CD8-positive, alpha-beta memory T cell (primary cell): ENCODE measurements at regions not wholly inside any gene's neighbourhood (a gene's known extent, or its start where the extent isn't known, plus 50 kb on each side); places are given as distances from the start of the nearest gene placed in this dataset.
"Not testable (repeated sequence)": the region's sequence is repeated elsewhere in the genome, so short reads cannot be mapped to it uniquely, and the experiment has no call there.

Experiments
- CTCF ChIA-PET: fragments of 350-600 bp; sonication (Branson Sonifier 250); formaldehyde crosslinking; loops from one replicate; lab custom pipeline; 2021; ENCODE audit warnings: antibody characterized with exemption; lab: Charles Lee
- POLR2A ChIA-PET: fragments of 350-600 bp; sonication (Branson Sonifier 250); formaldehyde crosslinking; loops from one replicate; lab custom pipeline; 2021; ENCODE audit warnings: antibody characterized with exemption; lab: Charles Lee
- DNase-seq, 5 donors: peaks; one replicate each; pipeline versions ENCODE4 v3.0.0 to v3.0.0-alpha.2; 2020 to 2022; ENCODE audit warnings: mixed read lengths in 1 of 5
- H3K27ac ChIP-seq: one replicate; pipeline ENCODE4 v1.7.0; 2013; ENCODE audit warnings: low read depth, mild to moderate bottlenecking, low read length, moderate library complexity
- H3K27me3 ChIP-seq: 2 replicates; pipeline ENCODE4 v1.7.0; 2013; ENCODE audit warnings: low read length, mild to moderate bottlenecking; ENCODE audit not compliant: insufficient read depth, poor library complexity, severe bottlenecking
- H3K36me3 ChIP-seq: 2 replicates; pipeline ENCODE4 v1.7.0; 2013; ENCODE audit warnings: mild to moderate bottlenecking, low read length, moderate library complexity; ENCODE audit not compliant: insufficient read depth
- H3K4me1 ChIP-seq: 2 replicates; pipeline ENCODE4 v1.7.0; 2013; ENCODE audit warnings: mild to moderate bottlenecking, low read length, moderate library complexity; ENCODE audit not compliant: insufficient read depth
- H3K4me3 ChIP-seq: 2 replicates; pipeline ENCODE4 v1.7.0; 2013; ENCODE audit warnings: mild to moderate bottlenecking, low read length
- H3K9me3 ChIP-seq: 2 replicates; pipeline ENCODE4 v1.7.0; 2013; ENCODE audit warnings: mild to moderate bottlenecking, low read length
- H3K27ac Mint-ChIP-seq, 8 donors: one replicate each; pipeline ENCODE4 v1.8.0; 2020 to 2021; ENCODE audit warnings: mixed read lengths in 8 of 8, mild to moderate bottlenecking in 6 of 8, inconsistent platforms in 3 of 8, moderate library complexity in 3 of 8
- H3K27me3 Mint-ChIP-seq, 2 donors: one replicate each; pipeline ENCODE4 v1.8.0; 2020 to 2021; ENCODE audit warnings: mixed read lengths in 2 of 2, mild to moderate bottlenecking in 1 of 2, moderate library complexity in 1 of 2
- H3K36me3 Mint-ChIP-seq, 3 donors: one replicate each; pipeline ENCODE4 v1.8.0; 2020 to 2021; ENCODE audit warnings: mixed read lengths in 3 of 3, inconsistent platforms in 1 of 3, mild to moderate bottlenecking in 1 of 3
- H3K4me1 Mint-ChIP-seq, 3 donors: one replicate each; pipeline ENCODE4 v1.8.0; 2020 to 2021; ENCODE audit warnings: mixed read lengths in 3 of 3, inconsistent platforms in 1 of 3, mild to moderate bottlenecking in 1 of 3
- H3K4me3 Mint-ChIP-seq, 7 donors: one replicate each; pipeline ENCODE4 v1.8.0; 2020 to 2021; ENCODE audit warnings: mixed read lengths in 7 of 7, mild to moderate bottlenecking in 6 of 7, moderate library complexity in 4 of 7, inconsistent platforms in 2 of 7
- H3K9me3 Mint-ChIP-seq, 5 donors: one replicate each; pipeline ENCODE4 v1.8.0; 2020 to 2022; ENCODE audit warnings: mixed read lengths in 5 of 5, mild to moderate bottlenecking in 3 of 5, moderate library complexity in 2 of 5, inconsistent platforms in 1 of 5

DNA sequence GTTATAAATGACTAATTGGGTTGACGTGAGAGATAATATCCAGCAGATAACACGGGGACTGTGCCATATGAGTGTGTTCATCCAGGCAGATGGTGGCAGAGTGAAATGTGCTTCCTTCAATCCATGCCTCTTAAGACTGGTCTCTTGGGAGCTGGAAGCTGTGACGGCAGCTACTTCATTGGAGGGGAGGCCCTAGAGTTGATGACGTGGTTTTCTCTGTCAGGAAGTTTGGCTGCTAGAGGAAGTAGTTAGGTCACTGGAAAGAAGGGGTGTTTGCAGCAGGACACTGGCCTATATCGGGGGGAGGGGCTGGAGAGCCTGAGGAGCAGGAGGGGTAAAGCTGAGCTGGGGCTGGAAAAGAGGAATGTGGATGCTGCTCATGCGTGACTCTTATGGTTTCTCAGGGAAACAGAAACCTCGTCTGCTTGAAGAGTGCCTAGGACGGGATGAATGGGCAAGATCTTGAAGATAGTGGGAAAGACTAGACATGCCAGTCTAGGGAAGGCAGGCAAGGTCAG, 3051.6 kb downstream of the RPIA start:
- DNase-seq, CTCF ChIA-PET, H3K27ac ChIP-seq, H3K4me1 Mint-ChIP-seq, H3K27ac Mint-ChIP-seq, H3K4me3 ChIP-seq, H3K27me3 Mint-ChIP-seq, POLR2A ChIA-PET, H3K4me3 Mint-ChIP-seq, H3K27me3 ChIP-seq, H3K36me3 ChIP-seq, H3K4me1 ChIP-seq, H3K36me3 Mint-ChIP-seq, H3K9me3 ChIP-seq: not testable (repeated sequence)
- peaks cover 0 to 13% (median 7%) of the 10 kb centered on the region in 5 donors for H3K9me3 Mint-ChIP-seq

DNA sequence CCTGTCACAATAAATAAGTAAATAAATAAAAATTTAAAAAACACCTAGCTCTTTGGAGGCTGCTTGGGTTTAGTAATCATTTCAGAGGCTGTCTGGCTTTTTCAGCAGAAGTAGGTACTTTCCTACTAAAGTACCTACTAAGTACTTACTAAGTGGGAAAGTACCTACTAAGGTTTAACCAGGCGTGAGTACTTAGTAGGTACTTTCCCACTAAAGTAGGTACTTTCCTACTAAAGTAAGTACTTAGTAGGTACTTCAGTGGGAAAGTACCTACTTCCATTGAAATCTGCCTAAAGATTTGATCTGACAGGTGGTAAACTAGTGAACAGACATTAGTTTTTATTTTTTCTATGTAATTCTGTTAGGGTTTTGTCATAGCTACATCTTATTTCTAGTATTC, 3052.4 kb downstream of the RPIA start:
- peaks cover 5 to 17% (median 13%) of the 10 kb centered on the region in 5 donors for H3K9me3 Mint-ChIP-seq
- H3K36me3 ChIP-seq, H3K4me3 Mint-ChIP-seq, H3K27me3 ChIP-seq, H3K27me3 Mint-ChIP-seq, POLR2A ChIA-PET, DNase-seq, CTCF ChIA-PET, H3K27ac Mint-ChIP-seq, H3K4me1 ChIP-seq, H3K27ac ChIP-seq, H3K4me1 Mint-ChIP-seq, H3K36me3 Mint-ChIP-seq, H3K9me3 ChIP-seq, H3K4me3 ChIP-seq: not testable (repeated sequence)

DNA sequence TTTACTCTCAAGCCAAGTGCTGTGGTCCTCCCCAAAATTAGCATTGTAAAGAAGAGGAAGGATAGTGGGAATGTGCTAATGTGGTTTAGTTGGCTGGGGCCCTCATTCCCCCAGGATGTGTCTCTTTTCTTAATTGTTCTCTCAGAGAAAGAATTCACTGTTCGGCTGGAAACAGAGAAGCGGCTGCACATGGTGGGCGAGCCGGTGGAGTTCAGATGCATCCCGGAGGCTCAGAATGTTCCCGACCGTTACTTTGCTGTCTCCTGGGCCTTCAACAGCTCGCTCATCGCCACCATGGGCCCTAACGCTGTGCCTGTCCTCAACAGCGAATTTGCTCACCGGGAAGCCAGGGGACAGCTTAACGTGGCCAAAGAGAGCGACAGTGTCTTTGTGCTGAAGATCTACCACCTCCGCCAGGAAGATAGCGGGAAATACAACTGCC, 3053.2 kb downstream of the RPIA start:
- H3K27ac Mint-ChIP-seq, H3K27ac ChIP-seq, H3K36me3 ChIP-seq, H3K9me3 ChIP-seq, POLR2A ChIA-PET, H3K4me3 ChIP-seq, H3K27me3 ChIP-seq, H3K4me1 Mint-ChIP-seq, DNase-seq, CTCF ChIA-PET, H3K4me1 ChIP-seq, H3K4me3 Mint-ChIP-seq, H3K27me3 Mint-ChIP-seq, H3K36me3 Mint-ChIP-seq: not testable (repeated sequence)
- H3K9me3 Mint-ChIP-seq: peaks cover 5 to 22% (median 13%) of the 10 kb centered on the region in 5 donors

DNA sequence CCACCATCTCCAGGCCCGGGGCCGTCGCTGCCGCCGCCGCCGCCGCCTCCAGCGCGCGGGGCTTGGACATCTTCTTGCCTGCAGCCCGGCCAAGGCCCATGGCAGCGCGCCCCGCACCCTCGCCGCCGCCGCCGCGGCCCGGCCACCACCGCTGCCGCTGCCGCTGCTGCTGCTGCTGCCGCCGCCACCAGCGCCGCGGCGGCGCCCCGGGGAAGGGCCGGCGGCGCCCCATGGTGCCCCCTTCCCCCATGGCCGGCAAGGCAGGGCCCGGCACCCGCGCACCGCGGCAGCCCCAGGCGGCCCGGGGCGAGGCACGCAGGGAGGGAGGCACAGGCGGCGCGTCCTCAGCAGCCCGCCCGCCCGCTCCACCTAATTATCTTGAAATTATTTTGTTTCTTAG, 3057.4 kb downstream of the RPIA start:
- DNase-seq: peak in 1 of 5 donors; percentile 7
- no peaks in the 10 kb centered on the region for H3K4me1 ChIP-seq
- no peak overlapping the region for H3K4me3 Mint-ChIP-seq
- H3K9me3 ChIP-seq: no peaks in the 10 kb centered on the region
- H3K36me3 ChIP-seq: no peaks in the 10 kb centered on the region
- H3K36me3 Mint-ChIP-seq: no peaks in the 10 kb centered on the region
- H3K27me3 ChIP-seq: no peaks in the 10 kb centered on the region
- ChIA-PET POLR2A (no interaction called here), CTCF (no interaction called here)
- no peak overlapping the region for H3K4me3 ChIP-seq
- H3K27me3 Mint-ChIP-seq: peaks cover 0 to 3% of the 10 kb centered on the region in 2 donors
- no peaks in the 10 kb centered on the region for H3K4me1 Mint-ChIP-seq
- peaks cover 3 to 13% (median 5%) of the 10 kb centered on the region in 5 donors for H3K9me3 Mint-ChIP-seq
- no peak overlapping the region for H3K27ac ChIP-seq
- H3K27ac Mint-ChIP-seq: no peak overlapping the region

DNA sequence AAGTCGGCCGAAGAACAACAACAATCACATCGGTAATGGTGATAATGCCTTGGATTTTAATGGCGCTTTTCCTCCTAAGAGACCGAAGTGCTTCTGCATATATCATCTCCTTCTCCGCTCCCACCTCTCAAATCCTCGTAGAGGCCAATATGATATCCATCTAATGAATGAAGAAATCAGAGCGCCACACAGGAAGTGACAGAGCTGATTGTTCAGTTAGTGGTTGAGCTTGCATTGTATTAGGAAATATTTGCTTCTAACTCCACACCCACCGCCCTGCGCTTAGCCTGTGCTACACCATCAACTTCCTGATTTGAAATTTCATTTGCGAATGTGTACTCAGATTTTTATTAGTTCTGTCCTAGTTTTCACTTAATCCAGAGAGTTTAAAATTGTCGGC, 3058.2 kb downstream of the RPIA start:
- H3K4me1 Mint-ChIP-seq, H3K36me3 ChIP-seq, POLR2A ChIA-PET, H3K27me3 Mint-ChIP-seq, H3K27ac Mint-ChIP-seq, H3K4me1 ChIP-seq, H3K9me3 ChIP-seq, CTCF ChIA-PET, H3K27me3 ChIP-seq, H3K27ac ChIP-seq, DNase-seq, H3K36me3 Mint-ChIP-seq, H3K4me3 Mint-ChIP-seq, H3K4me3 ChIP-seq: not testable (repeated sequence)
- H3K9me3 Mint-ChIP-seq: peaks cover 3 to 11% (median 5%) of the 10 kb centered on the region in 5 donors

DNA sequence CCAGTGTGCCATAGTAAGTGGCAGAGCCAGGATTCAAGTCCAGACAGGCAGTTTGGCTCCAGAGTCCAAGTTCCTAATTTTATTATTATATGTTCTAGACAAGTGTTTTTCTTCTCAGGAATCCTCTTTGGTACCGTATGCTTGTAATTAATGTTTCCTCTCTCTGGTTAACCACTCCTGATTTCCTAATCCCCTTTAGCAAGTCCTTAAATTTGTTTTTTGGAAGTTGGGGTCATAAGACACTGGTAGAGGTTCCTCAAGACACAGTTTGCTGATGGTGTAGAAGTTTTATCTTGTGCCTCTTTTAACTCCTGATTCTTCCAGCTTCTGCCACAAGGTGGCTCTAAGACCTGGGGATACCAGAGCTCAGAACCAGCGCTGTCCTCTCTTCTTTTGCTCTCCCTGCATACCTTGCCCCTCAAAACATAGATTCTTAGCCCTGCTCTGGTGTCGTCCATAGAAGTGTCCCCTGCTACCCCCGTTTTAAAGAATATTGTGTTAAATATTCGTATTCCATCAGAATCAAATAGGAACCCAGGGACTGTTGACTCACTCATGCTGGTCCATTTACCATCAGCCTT, 3068.0 kb downstream of the RPIA start:
- H3K9me3 ChIP-seq, DNase-seq, H3K27ac Mint-ChIP-seq, H3K36me3 Mint-ChIP-seq, H3K4me1 Mint-ChIP-seq, H3K4me3 ChIP-seq, H3K27me3 ChIP-seq, H3K27me3 Mint-ChIP-seq, POLR2A ChIA-PET, H3K27ac ChIP-seq, H3K4me3 Mint-ChIP-seq, CTCF ChIA-PET, H3K9me3 Mint-ChIP-seq, H3K36me3 ChIP-seq, H3K4me1 ChIP-seq: not testable (repeated sequence)

DNA sequence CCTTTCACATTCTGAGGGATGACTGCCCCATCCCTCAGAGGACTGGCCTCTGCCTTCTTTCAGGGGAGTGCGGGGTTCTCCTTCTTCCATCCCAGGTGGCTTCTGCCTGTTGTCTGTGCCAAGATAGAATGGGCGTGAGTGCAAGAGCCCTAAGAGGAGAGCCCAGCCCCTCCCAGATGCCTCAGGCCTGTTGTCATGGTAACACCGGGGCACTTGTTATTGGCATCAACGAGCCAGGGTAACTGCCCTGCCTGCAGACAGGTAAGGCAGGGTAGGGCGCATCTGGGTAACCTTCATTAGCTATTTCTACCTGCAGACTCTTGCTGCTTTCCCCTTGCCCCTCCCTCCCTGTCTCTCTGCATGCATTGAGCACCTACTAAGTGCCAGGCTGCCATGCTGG, 3069.2 kb downstream of the RPIA start:
- CTCF ChIA-PET, H3K4me1 Mint-ChIP-seq, H3K27ac Mint-ChIP-seq, POLR2A ChIA-PET, H3K27me3 Mint-ChIP-seq, H3K27ac ChIP-seq, H3K36me3 ChIP-seq, H3K4me3 Mint-ChIP-seq, H3K9me3 Mint-ChIP-seq, H3K27me3 ChIP-seq, H3K4me3 ChIP-seq, H3K4me1 ChIP-seq, H3K36me3 Mint-ChIP-seq, H3K9me3 ChIP-seq, DNase-seq: not testable (repeated sequence)

DNA sequence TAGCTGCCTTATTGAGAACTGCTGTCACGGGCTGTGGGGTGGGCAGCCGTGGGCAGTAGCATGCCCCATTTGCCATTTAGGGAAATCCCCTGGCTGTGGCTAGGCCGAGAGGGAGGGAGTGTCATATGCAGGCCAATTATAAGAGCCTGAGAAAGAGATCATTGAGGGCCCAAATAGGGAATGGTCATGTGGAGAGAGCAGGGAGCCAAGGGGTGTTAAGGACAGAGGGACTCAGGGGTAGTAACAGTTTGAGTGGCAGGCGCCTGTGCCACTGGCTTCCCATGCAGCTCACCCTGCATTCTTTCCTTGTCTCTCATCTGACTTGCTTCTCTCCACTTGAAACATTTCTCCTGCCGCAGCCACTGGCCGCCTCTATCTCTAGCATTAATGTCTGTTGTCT, 3070.8 kb downstream of the RPIA start:
- H3K9me3 Mint-ChIP-seq, H3K27ac ChIP-seq, H3K27me3 Mint-ChIP-seq, H3K4me3 ChIP-seq, H3K9me3 ChIP-seq, H3K27ac Mint-ChIP-seq, DNase-seq, CTCF ChIA-PET, H3K4me1 ChIP-seq, H3K36me3 Mint-ChIP-seq, POLR2A ChIA-PET, H3K4me3 Mint-ChIP-seq, H3K36me3 ChIP-seq, H3K27me3 ChIP-seq, H3K4me1 Mint-ChIP-seq: not testable (repeated sequence)

DNA sequence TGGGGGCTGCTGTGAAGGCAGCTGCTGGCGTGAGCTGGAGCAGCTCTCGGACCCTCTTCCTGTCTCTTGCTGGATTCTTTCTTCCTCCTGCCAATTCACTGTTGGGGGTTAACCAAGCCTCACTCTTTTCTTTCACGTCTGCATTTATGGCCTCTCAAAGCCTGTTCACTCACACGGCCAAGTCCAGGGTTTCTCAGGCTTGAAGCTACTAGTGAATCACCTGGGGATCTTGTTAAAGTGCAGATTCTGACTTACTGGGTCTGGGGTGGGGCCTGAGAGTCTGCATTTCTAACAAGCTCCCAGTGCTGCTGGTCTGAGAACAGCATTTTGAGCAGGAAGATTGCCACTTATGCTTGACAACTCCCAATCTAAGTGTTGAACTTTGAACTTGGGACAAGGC, 3072.2 kb downstream of the RPIA start:
- H3K9me3 Mint-ChIP-seq, H3K27me3 ChIP-seq, H3K36me3 ChIP-seq, H3K4me3 Mint-ChIP-seq, CTCF ChIA-PET, H3K27me3 Mint-ChIP-seq, H3K27ac ChIP-seq, H3K4me3 ChIP-seq, H3K36me3 Mint-ChIP-seq, H3K4me1 ChIP-seq, H3K4me1 Mint-ChIP-seq, H3K27ac Mint-ChIP-seq, DNase-seq, POLR2A ChIA-PET, H3K9me3 ChIP-seq: not testable (repeated sequence)
